NCI-H146 treated with DMSO at 0.1 percent for 48 hours (cell line): ENCODE measurements at regions not wholly inside any gene's neighbourhood (a gene's known extent, or its start where the extent isn't known, plus 50 kb on each side); places are given as distances from the start of the nearest gene placed in this dataset.
"Not testable (repeated sequence)": the region's sequence is repeated elsewhere in the genome, so short reads cannot be mapped to it uniquely, and the experiment has no call there.

Source experiments
- DNase-seq: peaks from one replicate; lab custom pipeline; 2025; ENCODE audit not compliant: unreplicated experiment; lab: John Stamatoyannopoulos, UW

GRCh38 chr3:147244397-147244796, 161.9 kb downstream of the ZIC4 start:
- no peak for DNase-seq

GRCh38 chr3:147240581-147240980, 165.8 kb downstream of the ZIC4 start:
- no peak for DNase-seq

DNA sequence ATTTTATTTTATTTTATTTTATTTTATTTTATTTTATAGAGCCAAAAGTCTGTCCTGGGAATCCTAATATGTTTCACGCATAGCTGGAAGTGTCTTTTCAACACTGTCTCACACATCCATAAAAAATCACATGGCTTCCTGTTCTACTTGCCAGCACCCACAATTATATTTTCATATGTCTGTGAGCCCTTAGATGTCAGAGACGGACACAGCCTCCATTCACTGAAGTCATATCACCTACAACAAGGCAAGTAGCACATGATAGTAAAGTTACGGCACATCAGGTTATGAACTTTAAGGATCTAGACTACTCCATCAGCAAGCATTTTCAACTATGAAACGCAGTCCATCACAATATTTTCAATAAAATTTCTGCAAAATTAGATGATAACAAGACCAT, 168.4 kb downstream of the ZIC4 start:
- DNase-seq: no peak

- not testable (repeated sequence) for DNase-seq
Observed at GRCh38 chr3:147231980-147232379, 174.4 kb downstream of the ZIC4 start.

- DNase-seq: no peak
Observed at GRCh38 chr3:147231111-147231510, 175.2 kb downstream of the ZIC4 start.

- DNase-seq: no peak
Observed at GRCh38 chr3:147222291-147222690, 184.1 kb downstream of the ZIC4 start.

DNA sequence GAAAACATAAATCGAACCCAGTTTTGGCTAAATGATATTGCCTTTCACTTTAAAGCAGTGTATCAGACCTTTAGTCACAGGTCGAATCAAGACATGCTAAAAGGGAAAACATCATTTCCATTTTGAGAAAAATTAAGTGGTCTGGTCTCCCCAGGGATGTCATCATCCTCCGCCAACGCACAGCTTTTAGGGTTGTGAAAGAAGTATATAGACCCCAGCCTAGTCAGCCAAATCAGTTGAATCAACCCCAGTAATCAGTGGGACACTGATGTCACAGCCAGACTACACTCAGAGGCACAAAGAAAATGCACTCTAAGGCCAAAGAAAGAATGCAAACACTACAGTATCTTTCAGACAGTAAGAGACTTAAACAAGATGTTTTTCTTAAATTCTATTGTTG, 187.4 kb downstream of the ZIC4 start:
- no peak for DNase-seq

- DNase-seq: no peak
Observed at GRCh38 chr3:147216143-147216673, 190.1 kb downstream of the ZIC4 start.

DNA sequence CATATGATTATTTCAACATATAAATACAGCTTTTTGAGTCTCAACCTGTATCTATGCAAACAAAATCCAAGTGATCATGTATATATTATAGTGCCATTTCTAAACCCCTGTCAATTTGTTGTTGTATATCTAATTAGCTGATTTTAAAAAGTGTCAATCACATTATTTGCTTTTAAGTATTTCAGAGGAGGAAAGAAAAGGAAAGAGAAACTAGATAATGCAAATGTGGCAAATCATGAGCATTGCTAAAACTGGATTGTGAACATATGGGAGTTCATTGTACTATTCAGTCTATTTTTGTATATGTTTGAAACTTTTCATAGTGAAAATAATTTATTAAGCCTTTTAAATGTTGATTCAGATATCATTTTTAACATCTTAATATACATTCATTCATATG, 190.7 kb downstream of the ZIC4 start:
- no peak for DNase-seq

DNA sequence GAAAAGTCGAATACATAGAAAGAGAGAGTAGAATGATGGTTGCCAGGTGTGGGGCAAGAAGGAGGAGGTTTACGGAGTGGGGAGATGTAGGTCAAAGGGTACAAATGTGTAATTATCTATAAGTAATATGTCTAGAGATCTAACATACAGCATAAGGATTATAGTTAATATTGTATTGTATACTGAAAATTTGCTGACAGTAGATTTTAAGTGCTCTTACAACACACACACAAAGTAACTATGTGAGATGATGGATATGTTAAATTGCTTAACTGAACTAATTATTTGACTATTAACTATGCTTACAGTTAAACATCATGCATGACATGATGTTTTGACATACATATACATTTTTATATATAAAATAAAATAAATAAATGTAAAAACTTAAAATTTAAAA, 192.7 kb downstream of the ZIC4 start:
- no peak for DNase-seq

- DNase-seq: no peak
Observed at GRCh38 chr3:147210676-147211075, 195.7 kb downstream of the ZIC4 start.

DNA sequence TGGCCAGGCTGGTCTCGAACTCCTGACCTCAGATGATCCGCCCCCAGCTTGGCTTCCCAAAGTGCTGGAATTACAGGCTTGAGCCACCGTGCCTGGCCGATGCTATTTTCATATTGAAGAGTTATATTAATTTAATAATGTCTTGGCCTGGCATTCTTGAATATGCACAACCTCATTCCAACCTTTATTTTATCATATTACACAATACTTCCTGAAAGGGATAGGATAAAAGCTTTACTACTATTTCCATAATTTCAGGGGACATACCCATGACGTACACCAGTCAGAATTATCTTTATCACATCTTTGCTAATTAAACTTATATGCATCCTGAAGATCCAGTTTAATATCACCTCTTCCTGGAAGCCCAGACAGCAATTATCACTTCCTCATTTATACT, 205.3 kb downstream of the ZIC4 start:
- no peak for DNase-seq

GRCh38 chr3:147200545-147200944, 205.8 kb downstream of the ZIC4 start:
- DNase-seq: no peak

DNA sequence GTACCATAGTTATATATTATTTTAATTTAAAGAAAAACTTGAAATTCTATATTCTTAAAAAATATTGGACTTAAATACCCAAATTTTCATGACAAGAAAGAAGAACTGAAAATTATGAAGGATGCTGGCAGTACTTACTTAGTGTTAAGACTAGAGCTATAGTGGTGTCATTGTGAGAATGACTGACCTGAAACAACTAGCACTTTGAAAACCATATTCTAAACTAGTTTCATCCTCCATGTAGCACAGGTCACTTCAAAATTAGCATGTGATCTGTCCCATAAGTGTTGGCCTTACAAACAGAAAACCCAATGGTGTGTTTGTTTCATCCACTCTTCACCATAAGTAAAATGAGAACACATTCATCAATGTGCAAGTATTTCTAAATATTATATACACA, 208.6 kb downstream of the ZIC4 start:
- no peak for DNase-seq

DNA sequence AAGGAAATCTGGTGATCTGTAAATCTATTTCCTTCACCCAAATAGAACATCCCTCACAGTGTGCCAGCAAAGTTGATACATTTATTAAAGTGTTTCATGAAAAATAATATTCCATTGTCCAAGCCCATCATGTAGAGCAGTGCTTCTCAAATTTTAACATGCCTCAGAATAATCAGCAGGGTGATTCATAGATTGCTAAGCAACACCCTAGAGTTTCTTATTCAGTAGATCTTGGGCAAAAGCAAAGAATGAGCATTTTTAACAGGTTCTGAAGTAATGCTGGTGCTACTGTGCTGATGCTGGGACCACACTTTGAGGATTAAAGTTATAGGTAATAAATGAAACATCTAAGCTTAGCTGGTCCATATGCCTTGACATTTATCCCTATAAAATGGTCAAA, 210.5 kb downstream of the ZIC4 start:
- DNase-seq: no peak

GRCh38 chr3:147191795-147192385, 214.5 kb downstream of the ZIC4 start:
- DNase-seq: peak; percentile 34

DNA sequence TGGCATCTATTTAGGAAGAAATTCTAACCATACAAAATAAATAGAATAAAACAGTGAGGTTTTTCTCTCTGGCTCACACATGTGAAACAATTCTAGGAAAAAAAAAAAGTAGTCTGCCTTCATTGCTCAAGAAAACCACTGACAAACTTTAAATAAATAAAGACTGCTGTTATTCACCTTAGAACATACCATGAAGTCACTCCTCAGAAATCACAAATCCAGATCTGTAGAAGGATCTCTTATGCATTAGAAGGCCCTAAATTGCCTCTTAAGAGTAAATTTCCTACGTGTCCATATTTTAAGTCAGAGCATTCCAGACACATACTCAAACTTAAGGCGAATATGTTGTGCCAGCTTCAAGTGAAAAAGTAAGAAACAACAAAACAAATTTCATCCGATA, 217.3 kb downstream of the ZIC4 start:
- no peak for DNase-seq

DNA sequence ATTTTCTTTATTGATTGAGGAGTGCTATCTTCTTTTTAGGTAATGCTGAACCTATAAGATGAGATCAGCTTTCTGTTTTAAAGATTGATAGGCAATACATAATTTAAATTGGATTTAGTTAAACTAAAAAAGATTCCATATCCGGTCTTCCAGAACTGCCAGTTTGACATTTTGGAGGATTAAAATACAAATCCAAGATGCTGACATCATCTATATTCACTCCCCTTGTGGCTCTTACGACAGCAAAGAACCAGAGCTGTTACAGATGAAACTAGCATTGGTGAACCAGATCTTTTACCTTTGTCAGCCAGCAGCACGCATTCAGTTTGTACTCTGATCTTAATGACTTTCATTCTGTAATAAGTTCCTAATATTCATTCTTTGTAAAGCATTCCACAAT, 218.7 kb downstream of the ZIC4 start:
- DNase-seq: no peak

- no peak for DNase-seq
Observed at GRCh38 chr3:147185781-147186180, 220.6 kb downstream of the ZIC4 start.

DNA sequence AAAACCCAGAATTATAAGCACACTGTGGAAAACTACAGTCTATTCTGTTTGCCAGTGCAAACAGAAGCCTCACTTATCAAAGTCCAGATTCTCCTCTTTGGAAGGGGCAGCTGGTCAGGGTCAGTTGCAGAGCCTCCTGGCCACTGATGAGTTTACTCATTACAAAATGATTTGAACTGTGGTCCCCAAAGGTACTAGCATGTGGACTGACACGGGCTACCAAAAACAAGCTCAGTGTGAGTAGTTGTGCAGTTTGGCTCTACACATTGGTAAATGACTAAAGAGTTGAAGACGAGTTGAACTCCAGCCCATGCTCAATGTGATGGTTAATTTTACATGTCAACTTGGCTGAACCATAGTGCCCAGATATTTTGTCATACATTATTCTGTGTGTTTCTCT, 221.5 kb downstream of the ZIC4 start:
- no peak for DNase-seq

GRCh38 chr3:147173257-147173656, 233.1 kb downstream of the ZIC4 start:
- no peak for DNase-seq

DNA sequence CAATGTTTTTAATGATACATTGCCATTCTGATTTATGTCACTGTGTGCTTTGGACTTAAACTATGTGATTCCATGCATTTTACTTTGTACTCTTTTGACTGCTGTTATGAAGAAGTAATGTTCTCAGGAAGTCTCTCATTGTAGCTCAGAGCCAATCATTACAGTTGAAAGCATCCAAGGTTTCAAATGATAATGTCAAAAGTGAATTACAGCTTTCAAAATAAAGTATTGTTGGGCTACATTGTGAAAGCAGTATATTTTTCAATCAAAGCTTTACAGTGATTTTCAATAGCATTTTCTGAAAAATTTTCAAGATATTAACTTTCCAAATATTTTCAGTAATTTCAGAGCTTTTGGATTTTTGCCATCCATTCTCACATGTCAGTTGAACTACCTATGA, 243.6 kb downstream of the ZIC4 start:
- no peak for DNase-seq

GRCh38 chr3:147161833-147162232, 244.5 kb downstream of the ZIC4 start:
- DNase-seq: no peak
